Fibroblast of mammary gland (primary cell): ENCODE measurements at regions not wholly inside any gene's neighbourhood (a gene's known extent, or its start where the extent isn't known, plus 50 kb on each side); places are given as distances from the start of the nearest gene placed in this dataset.
A peak's percentile ranks its signal among the peaks of the same experiment; 100 is the strongest.

Experiments
- DNase-seq: peaks from one replicate; pipeline ENCODE4 v3.0.0-alpha.2; 2010; ENCODE audit warnings: low read depth
- H3K4me3 ChIP-seq: 2 replicates; pipeline ENCODE4 v1.5.1; 2011; ENCODE audit warnings: low read depth, mild to moderate bottlenecking, low read length, moderate library complexity; ENCODE audit not compliant: control insufficient read depth
- CTCF ChIP-seq: conservative IDR thresholded peaks from 2 replicates; pipeline ENCODE4 v1.5.1; 2011; ENCODE audit warnings: low read depth, low read length, inconsistent platforms; ENCODE audit not compliant: control insufficient read depth, insufficient read depth

DNA sequence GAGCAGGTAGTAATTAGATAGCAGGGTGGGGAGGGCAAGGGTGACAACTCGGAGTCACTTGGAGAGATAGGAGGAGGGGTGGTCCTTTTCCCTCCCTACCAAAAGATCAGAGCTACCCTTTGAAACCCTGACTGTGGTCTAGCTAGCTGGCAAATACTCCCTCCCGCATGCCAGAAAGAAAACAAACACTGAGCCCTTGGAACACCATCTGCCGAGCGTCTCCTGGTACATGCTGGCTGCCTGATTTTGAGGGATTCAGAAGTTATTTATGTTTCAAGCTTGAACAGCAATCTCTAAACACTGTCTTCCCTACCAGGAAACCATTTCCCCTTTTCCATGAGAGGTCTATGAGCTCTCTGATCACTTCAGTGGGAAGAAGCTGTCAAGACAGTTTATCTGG lies 291.6 kb upstream of the CFAP20DC start:
- no peak for TF ChIP-seq CTCF
- no peak overlapping the region for H3K4me3 ChIP-seq

DNA sequence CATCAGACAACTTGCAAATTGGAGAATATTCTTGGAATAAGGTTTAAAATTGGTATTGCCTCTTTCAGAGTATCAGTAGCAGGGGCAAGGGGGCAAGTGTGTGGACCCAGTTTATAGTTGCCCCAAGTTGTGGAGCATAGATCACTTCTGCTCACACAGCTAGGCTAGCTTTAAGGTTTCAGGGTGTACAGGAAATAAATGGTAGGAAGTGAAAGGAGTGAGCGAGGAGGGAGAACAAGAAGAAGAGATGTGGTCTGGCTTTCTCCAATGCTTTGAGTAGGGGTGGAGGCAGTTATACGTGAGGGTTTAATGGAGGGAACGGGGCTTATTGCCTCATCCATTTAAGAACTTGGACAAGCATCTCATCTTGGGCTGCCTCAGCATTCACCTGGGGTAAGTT lies 290.0 kb upstream of the CFAP20DC start:
- TF ChIP-seq CTCF, result no peak
- H3K4me3 ChIP-seq, result no peak overlapping the region
- no peak for DNase-seq

More for the DNA sequence above, 291.6 kb upstream of the CFAP20DC start:
- no peak for DNase-seq

GRCh38 chr3:59338934-59339333 lies 289.1 kb upstream of the CFAP20DC start:
- no peak for TF ChIP-seq CTCF
- DNase-seq, result no peak
- H3K4me3 ChIP-seq, result no peak overlapping the region

DNA sequence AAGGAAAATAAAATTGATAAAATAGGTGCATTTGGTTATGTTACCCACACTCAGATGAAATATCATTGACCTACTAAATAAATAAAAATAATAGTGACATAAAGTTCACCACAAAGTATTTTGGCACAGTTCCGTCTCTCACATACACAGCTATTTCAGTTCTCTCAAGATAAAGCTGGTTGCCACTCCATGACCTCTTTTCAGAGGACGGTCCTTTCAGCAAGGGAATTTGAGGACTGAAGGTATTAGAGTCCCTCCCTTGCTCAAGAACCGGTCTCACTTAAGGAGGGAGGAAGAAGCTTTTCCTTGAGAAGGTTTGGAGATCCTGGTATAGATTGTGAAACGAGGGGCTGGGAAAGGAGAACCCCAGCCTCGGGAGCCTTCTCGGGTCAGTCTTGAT lies 285.5 kb upstream of the CFAP20DC start:
- no peak overlapping the region for H3K4me3 ChIP-seq
- no peak for TF ChIP-seq CTCF
- DNase-seq, result no peak

DNA sequence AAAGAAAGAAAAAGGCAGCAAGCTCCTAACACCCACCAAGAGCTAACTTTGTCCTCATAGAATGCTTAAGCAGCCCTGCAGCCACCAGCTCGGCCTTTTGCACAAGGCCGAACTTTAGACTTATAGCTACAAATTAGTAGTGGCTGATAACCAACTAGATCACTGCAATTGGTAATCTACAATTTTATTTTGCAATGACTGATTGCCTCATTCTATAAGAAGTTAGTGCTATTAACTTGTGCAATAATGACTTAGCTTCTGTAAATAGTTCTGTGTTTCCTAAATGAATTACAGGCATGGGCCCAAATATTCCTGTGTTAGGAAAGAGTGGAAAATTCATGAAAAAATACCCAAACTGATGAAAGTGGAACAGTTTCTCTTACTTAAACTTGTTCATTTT lies 284.8 kb upstream of the CFAP20DC start:
- TF ChIP-seq CTCF, result no peak
- H3K4me3 ChIP-seq, result no peak overlapping the region
- DNase-seq, result peak; percentile 53

DNA sequence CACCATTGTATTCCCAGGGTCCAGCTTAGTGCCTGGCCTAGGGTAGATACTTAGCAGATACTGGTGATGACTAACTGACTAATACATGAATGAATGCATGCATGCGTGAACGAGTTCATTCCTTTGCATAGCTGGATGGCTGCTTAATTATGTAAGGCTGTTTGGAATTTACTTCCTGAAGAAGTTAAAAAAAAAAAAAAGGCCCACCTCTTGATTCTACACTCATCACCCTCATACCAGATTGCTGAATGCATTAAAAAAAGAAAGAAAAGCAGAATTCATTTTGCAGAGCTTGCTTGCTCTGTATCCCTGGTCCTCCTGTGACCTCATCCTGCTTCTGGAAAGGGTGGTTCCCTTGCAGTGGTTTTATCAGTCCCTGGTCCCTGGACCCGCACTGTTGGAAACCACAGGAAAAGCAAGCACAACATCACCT lies 277.6 kb upstream of the CFAP20DC start:
- TF ChIP-seq CTCF, result no peak
- peak; percentile 30 for DNase-seq
- no peak overlapping the region for H3K4me3 ChIP-seq
